GM12874 (cell line): ENCODE measurements at regions not wholly inside any gene's neighbourhood (a gene's known extent, or its start where the extent isn't known, plus 50 kb on each side); places are given as distances from the start of the nearest gene placed in this dataset.

ENCODE experiments used
- TF ChIP-seq, protein P1 (sequence below): IDR thresholded peaks from 2 replicates; pipeline ENCODE4 v1.5.1; 2011; ENCODE audit warnings: low read depth, mild to moderate bottlenecking, control low read depth, low read length, moderate library complexity; ENCODE audit not compliant: insufficient read depth

DNA sequence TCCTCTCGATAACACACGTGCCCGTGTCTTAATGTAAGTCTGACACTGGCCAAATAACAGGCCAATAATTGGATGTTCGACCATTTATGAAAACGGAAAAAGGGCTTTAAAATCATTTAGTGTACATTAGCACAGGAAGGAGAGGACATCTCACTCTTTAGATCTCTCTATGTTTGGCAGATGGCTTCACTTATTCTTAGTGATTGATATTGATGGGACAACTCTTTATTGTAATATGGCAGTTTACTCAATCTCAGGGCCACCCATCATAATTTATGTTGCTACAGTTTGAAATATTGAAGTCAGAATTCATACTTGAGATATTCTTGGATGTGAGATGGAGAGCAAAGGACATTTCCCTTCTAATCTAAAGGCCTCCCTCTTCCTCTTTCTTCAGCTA, 430.7 kb upstream of the ARGLU1 start:
- TF ChIP-seq, protein P1, sequence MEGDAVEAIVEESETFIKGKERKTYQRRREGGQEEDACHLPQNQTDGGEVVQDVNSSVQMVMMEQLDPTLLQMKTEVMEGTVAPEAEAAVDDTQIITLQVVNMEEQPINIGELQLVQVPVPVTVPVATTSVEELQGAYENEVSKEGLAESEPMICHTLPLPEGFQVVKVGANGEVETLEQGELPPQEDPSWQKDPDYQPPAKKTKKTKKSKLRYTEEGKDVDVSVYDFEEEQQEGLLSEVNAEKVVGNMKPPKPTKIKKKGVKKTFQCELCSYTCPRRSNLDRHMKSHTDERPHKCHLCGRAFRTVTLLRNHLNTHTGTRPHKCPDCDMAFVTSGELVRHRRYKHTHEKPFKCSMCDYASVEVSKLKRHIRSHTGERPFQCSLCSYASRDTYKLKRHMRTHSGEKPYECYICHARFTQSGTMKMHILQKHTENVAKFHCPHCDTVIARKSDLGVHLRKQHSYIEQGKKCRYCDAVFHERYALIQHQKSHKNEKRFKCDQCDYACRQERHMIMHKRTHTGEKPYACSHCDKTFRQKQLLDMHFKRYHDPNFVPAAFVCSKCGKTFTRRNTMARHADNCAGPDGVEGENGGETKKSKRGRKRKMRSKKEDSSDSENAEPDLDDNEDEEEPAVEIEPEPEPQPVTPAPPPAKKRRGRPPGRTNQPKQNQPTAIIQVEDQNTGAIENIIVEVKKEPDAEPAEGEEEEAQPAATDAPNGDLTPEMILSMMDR: no peak

DNA sequence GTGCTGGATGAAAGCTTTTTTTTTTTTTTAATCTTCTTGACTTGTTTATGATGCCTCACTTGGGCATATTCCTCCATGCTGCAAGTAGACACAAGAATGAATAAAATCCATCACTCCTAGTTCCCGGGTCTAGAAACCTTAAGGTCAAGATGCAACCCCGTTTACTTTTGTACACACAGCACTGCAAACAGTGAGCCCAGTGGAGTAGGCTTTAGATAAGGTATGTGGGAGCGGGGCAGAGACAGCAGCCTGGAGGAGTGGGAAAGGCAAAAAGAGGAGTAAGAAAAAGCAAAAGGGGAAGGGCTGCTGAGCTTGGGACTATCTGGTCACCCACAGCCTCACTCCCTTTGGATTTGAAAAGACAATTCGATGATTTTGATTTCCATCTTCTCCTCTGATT, 429.8 kb upstream of the ARGLU1 start:
- TF ChIP-seq, protein P1: no peak

DNA sequence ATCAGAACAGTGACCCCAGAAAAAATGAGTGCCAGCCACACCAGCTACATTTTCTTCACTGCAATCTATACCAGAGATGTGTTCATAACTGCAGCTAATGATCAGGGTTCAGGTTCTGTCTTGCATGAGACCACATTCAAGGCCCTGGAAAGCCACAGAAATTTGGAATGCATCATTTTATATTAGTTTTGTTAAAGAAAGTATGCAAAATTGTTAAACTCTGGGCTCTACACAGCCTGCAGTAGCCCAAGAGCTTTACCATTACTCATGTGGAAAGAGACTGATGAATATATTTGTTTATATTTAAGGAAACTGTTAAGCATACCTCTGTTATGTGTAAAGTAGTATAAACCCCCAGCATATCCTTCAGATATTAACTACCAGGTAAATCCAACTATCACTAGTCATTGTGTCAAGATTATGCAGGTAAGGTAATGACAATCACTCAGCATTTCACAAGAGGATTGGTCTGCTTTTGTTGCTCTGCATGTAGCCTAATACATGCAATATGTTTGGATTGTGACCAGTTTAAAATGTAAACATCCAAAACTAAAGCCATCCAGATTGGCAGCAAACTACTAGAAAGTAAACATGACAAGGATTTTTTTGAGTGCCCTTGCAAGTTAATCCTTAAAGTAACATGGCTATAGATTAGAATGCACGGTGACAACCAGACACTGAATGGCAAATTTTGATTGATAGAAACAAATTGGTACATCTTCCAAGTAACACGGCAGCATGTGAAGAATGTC, 429.1 kb upstream of the ARGLU1 start:
- TF ChIP-seq, protein P1: no peak

DNA sequence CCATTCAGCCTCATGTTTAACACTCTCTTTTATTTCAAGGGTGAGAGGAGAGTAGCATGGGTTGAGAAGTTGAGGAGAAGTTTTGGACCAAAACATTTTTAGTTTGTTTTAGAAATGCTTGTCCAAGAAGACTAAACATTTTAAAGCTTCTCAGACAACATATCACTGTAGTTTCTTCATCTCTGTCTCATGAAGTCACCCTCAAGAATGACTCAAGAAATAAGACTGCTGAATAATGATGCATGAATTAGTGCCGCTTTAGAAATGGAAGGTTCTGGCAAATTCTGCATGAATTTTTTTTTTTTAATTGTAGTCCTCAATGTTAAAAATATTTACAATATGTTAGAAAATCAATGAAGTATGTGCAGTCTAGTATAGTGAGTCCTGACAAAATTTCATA, 422.7 kb upstream of the ARGLU1 start:
- TF ChIP-seq, protein P1: no peak

DNA sequence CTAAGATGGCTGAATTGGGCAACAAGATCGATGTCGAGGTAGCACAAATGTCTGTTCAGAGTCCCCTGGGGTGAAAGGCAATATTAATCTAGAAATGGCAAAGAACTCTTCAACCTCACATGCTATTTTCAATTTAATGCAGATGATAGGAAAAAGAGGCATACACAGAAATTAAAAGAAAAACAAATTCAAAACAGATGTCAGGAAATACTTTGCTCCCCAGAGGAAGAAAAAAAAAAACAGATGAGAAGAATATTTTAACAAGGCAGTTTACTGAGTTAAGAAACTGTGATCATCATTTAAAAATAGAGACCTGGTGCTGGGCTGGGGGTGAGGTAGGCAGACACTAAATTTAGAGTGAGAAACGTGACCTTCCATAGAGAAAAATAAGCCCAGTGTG, 421.9 kb upstream of the ARGLU1 start:
- TF ChIP-seq, protein P1: no peak

DNA sequence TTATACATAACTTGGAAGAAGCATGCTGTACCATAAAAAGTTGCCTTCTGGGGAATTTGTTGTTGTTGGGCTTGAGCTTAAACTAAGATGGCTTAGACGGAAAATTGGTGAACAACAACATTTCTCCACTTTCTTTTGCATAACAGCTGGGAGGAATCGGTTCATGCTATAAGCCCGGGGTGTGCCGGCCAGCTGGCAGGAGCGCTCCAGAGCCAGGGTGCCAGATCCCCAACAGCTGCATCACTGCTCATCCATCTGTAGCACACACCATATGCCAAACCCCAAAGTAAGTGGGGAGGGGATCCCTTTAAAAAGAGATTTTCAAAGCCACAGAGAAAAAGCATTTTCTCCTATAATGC, 419.5 kb upstream of the ARGLU1 start:
- TF ChIP-seq, protein P1: no peak

DNA sequence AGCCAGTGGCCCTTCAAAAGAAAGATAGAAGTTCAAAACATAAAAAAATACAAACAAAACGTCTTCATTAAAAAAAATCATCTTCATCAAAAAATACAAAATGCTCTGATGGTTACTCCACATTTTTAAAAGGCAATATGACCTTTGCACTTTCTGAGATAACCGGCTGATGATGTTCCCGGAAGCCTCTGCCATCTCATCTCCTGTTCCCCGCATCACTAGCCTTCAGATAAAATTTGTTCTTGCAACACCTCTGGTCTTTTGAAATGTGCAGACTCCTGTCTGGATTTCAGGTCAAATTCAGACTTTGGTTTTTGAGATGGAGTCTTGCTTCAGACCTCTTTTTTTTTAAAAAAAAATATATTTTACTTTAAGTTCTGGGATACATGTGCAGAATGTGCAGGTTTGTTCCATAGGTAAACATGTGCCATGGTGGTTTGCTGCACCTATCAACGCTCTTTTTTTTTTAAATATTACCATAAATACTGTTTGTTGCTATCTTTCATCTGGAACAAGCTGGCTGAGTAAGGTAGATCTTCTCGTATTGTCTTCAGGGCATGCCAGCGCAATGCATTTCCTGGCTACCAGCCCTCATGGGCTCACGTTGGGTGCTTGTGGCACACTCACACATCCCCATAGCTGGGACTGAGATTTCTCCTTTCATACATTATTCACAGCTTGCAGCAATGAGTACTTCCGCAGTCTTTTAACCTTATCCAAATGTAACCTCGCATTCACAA, 418.9 kb upstream of the ARGLU1 start:
- TF ChIP-seq, protein P1: no peak
